ENCODE measurements at regions not wholly inside any gene's neighbourhood (a gene's known extent, or its start where the extent isn't known, plus 50 kb on each side); places are given as distances from the start of the nearest gene placed in this dataset.

- TF ChIP-seq CTCF (IDR thresholded peaks at IDR 0.05; ENCODE audit: low read depth, low read length, missing control alignments): no peak
- DNase-seq (ENCODE audit: low read depth): no peak
- H3K4me3 ChIP-seq (ENCODE audit: low read depth, low read length): no peak overlapping the region
- in situ Hi-C loops (cut with HindIII; ENCODE audit: low sequenced_read_pairs): no loop called here
These were observed 649.0 kb upstream of the ANKRD30A start for GRCh38 chr10:36476399-36476798.

GRCh38 chr10:36475746-36476145 is 649.7 kb upstream of the ANKRD30A start:
- H3K4me3 ChIP-seq (ENCODE audit: low read depth, low read length): no peak overlapping the region
- in situ Hi-C loops (cut with HindIII; ENCODE audit: low sequenced_read_pairs): no loop called here
- DNase-seq (ENCODE audit: low read depth): no peak
- no peak for TF ChIP-seq CTCF (IDR thresholded peaks at IDR 0.05; ENCODE audit: low read depth, low read length, missing control alignments)

- H3K4me3 ChIP-seq (ENCODE audit: low read depth, low read length): no peak overlapping the region
- in situ Hi-C loops (cut with HindIII; ENCODE audit: low sequenced_read_pairs): no loop called here
- no peak for TF ChIP-seq CTCF (IDR thresholded peaks at IDR 0.05; ENCODE audit: low read depth, low read length, missing control alignments)
- no peak for DNase-seq (ENCODE audit: low read depth)
These were observed 650.9 kb upstream of the ANKRD30A start for GRCh38 chr10:36474456-36474855.

- in situ Hi-C loops (cut with HindIII; ENCODE audit: low sequenced_read_pairs): no loop called here
- no peak overlapping the region for H3K4me3 ChIP-seq (ENCODE audit: low read depth, low read length)
- no peak for DNase-seq (ENCODE audit: low read depth)
- no peak for TF ChIP-seq CTCF (IDR thresholded peaks at IDR 0.05; ENCODE audit: low read depth, low read length, missing control alignments)
These were observed 652.3 kb upstream of the ANKRD30A start for GRCh38 chr10:36473122-36473521.

GRCh38 chr10:36469585-36469984 is 655.8 kb upstream of the ANKRD30A start:
- no peak overlapping the region for H3K4me3 ChIP-seq (ENCODE audit: low read depth, low read length)
- in situ Hi-C loops (cut with HindIII; ENCODE audit: low sequenced_read_pairs): no loop called here

GRCh38 chr10:36468620-36469019 is 656.8 kb upstream of the ANKRD30A start:
- in situ Hi-C loops (cut with HindIII; ENCODE audit: low sequenced_read_pairs): no loop called here
- no peak for DNase-seq (ENCODE audit: low read depth)
- no peak for TF ChIP-seq CTCF (IDR thresholded peaks at IDR 0.05; ENCODE audit: low read depth, low read length, missing control alignments)
- H3K4me3 ChIP-seq (ENCODE audit: low read depth, low read length): no peak overlapping the region

More at GRCh38 chr10:36469585-36469984, 655.8 kb upstream of the ANKRD30A start:
- TF ChIP-seq CTCF (IDR thresholded peaks at IDR 0.05; ENCODE audit: low read depth, low read length, missing control alignments): no peak
- DNase-seq (ENCODE audit: low read depth): no peak

Data from astrocyte of the cerebellum (primary cell).